Stomach (tissue), 8 donors: ENCODE measurements at regions not wholly inside any gene's neighbourhood (a gene's known extent, or its start where the extent isn't known, plus 50 kb on each side); places are given as distances from the start of the nearest gene placed in this dataset.

Experiments used
- DNase-seq, 2 donors: peaks; one replicate each; pipeline versions ENCODE4 v3.0.0 to v3.0.0-alpha.2; 2013 to 2019
- H3K27ac ChIP-seq, 5 donors: fragments of 200-600 bp in 4 of 5; sonication (generic) in 4 of 5; one replicate each; pipeline ENCODE4 v1.5.1; 2013 to 2019; ENCODE audit warnings: mild to moderate bottlenecking in 1 of 5, moderate library complexity in 1 of 5
- H3K27me3 ChIP-seq, 3 donors: fragments of 200-600 bp; sonication (generic); one replicate each; pipeline ENCODE4 v1.5.1; 2017 to 2019; ENCODE audit warnings: mixed run types in 1 of 3
- H3K36me3 ChIP-seq, 4 donors: fragments of 200-600 bp; sonication (generic); 1 replicate in 3 of 4; 2 replicates in 1 of 4; pipeline ENCODE4 v1.5.1; 2016 to 2019
- H3K4me1 ChIP-seq, 4 donors: fragments of 200-600 bp; sonication (generic); one replicate each; pipeline ENCODE4 v1.5.1; 2016 to 2019
- H3K4me3 ChIP-seq, 4 donors: fragments of 200-600 bp; sonication (generic) in 3 of 4; one replicate each; pipeline ENCODE4 v1.5.1; 2016 to 2019; ENCODE audit warnings: mild to moderate bottlenecking in 1 of 4
- H3K9me3 ChIP-seq, 4 donors: fragments of 200-600 bp; sonication (generic); one replicate each; pipeline ENCODE4 v1.5.1; 2016 to 2019
- EP300 ChIP-seq: sonication (generic); formaldehyde crosslinking; IDR thresholded peaks from one replicate; pipeline ENCODE4 v1.6.1; 2017; ENCODE audit warnings: antibody characterized with exemption
- POLR2A ChIP-seq, 4 donors: fragments of 450-650 bp; IDR thresholded peaks; one replicate each; pipeline ENCODE4 v1.6.1; 2016; ENCODE audit warnings: antibody characterized with exemption in 4 of 4, control low read depth in 2 of 4, mild to moderate bottlenecking in 1 of 4, moderate library complexity in 1 of 4
- POLR2AphosphoS5 ChIP-seq, 3 donors: sonication (generic); formaldehyde crosslinking; IDR thresholded peaks; one replicate each; pipeline ENCODE4 v1.6.1; 2016; ENCODE audit warnings: antibody characterized with exemption in 3 of 3
- WGBS, 5 donors: extraction: QIAGEN DNeasy Blood & Tissue Kit in 3 of 5; methylation state at CpG; one replicate each; pipeline versions ENCODE4 v1.1.5 to v1.1.7; 2013 to 2018; 5-methylcytosine and 5-hydroxymethylcytosine counted together
- intact Hi-C: fragments of 100-400 bp; cut with DNase I; formaldehyde crosslinking; loops from one replicate; pipeline ENCODE4 v1.15.1; 2023; ENCODE audit warnings: low total_unique reads
- TF ChIP-seq, protein P1 (sequence below), 7 experiments: fragments of 450-650 bp in 4 of 7; fragments of 200-600 bp in 3 of 7; sonication (generic) in 3 of 7; IDR thresholded peaks; one replicate each; pipeline ENCODE4 v1.5.1; 2016 to 2019; ENCODE audit warnings: antibody characterized with exemption in 7 of 7, control low read depth in 2 of 7, mild to moderate bottlenecking in 1 of 7
- donor health status: healthy with polysubstance abuse.
- donor health status: Bipolar disorder and iron deficiency.
- donor health status: healthy.

DNA sequence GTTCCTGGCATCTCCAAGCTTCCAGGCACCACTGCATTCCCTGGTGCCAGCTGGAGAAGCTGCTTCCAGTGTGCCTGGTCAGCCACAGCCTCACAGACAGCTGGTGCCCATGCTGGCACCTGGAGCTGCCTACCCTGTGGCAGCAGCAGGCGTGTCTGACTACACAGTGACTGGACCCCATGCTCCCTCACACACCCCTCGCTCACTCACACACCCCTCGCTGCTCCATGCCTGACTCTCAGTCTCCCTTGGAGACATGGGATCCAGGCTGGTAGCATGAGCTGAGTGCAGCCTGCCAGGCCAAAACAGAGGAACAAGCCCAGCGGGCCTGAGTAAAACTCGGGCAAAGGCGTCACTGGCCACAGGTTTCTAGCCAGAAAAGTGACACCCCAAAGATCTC lies 59.1 kb upstream of the SMIM36 start:
- H3K4me1 ChIP-seq = peaks cover 0 to 15% (median 0%) of the 10 kb centered on the region in 4 donors
- DNase-seq = no peak
- WGBS, 5 donors = 82 to 92% (median 88%) methylated on average over 6 of the region's 6 CpGs

DNA sequence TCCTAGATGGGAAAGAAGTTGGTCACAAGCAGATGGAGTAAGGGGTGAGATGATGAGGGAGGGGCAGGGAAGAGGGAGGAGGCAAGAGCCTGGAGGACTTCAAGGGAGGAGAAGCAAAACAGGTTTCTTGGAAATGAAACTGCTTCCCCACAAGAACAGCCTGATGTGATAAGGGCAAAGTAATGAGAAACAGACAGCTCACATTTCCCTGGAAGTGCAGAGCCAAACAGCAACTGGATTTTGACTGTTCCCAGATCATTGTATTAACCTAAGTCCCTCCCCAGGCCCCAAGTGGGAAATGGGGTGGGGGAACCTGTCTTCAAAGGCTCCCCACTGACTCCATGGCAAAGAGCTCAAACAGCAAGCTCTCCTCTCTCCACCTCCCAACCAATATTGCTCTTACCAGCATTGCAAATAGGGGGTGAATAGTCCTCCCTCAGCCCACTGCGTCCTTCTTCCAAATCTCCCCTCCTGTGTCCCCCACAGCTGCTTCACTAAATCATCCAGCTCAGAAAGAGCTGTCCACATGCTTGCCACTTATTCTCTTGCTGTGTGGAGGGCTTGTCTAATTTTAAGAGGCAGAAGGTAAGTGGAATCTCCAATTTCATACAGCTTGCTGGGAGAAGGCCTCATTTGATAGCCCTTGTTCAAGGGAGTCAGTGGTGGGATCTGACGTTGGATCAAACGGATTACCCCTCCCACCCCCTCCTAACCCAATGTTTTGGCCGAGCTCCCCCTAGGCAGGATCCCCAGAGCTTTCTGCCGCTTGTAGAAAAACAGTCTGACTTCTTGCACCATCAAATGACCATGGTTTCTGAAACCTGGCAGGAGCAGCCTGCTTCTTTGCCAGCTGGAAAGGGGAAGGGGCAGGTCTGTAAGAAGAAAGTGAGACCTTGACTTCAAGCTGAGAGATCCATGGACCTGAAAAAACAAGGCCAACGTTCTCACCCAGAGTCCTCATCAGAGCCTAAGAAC lies 56.3 kb upstream of the SMIM36 start:
- Histone ChIP-seq H3K9me3 (no peaks in the 10 kb centered on the region), H3K27ac (peak overlapping the region in 4 of 5 donors; percentile 1 to 65 (median 48)), H3K4me1 (peaks cover 0 to 24% (median 0%) of the 10 kb centered on the region in 4 donors), H3K27me3 (peaks cover 0 to 6% (median 0%) of the 10 kb centered on the region in 3 donors), H3K4me3 (no peak overlapping the region), H3K36me3 (no peaks in the 10 kb centered on the region)
- intact Hi-C loops = no loop called here
- WGBS, 5 donors = 30 to 44% (median 35%) methylated on average over 6 of the region's 6 CpGs
- DNase-seq = peak in 1 of 2 donors; percentile 57
- TF ChIP-seq POLR2AphosphoS5 (IDR thresholded peaks at IDR 0.05) = peak in 1 of 3 donors; percentile 31
- TF ChIP-seq EP300 = no peak

More for the DNA sequence above, 59.1 kb upstream of the SMIM36 start:
- TF ChIP-seq POLR2A (IDR thresholded peaks at IDR 0.05) (no peak), POLR2AphosphoS5 (IDR thresholded peaks at IDR 0.05) (no peak), EP300 (no peak)
- TF ChIP-seq, protein P1, sequence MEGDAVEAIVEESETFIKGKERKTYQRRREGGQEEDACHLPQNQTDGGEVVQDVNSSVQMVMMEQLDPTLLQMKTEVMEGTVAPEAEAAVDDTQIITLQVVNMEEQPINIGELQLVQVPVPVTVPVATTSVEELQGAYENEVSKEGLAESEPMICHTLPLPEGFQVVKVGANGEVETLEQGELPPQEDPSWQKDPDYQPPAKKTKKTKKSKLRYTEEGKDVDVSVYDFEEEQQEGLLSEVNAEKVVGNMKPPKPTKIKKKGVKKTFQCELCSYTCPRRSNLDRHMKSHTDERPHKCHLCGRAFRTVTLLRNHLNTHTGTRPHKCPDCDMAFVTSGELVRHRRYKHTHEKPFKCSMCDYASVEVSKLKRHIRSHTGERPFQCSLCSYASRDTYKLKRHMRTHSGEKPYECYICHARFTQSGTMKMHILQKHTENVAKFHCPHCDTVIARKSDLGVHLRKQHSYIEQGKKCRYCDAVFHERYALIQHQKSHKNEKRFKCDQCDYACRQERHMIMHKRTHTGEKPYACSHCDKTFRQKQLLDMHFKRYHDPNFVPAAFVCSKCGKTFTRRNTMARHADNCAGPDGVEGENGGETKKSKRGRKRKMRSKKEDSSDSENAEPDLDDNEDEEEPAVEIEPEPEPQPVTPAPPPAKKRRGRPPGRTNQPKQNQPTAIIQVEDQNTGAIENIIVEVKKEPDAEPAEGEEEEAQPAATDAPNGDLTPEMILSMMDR (IDR thresholded peaks at IDR 0.05) = no peak
- H3K27ac ChIP-seq = no peak overlapping the region
- no peaks in the 10 kb centered on the region for H3K9me3 ChIP-seq
- no peak overlapping the region for H3K4me3 ChIP-seq
- H3K27me3 ChIP-seq = peaks cover 0 to 6% (median 0%) of the 10 kb centered on the region in 3 donors
- intact Hi-C loops = no loop called here
- no peaks in the 10 kb centered on the region for H3K36me3 ChIP-seq

DNA sequence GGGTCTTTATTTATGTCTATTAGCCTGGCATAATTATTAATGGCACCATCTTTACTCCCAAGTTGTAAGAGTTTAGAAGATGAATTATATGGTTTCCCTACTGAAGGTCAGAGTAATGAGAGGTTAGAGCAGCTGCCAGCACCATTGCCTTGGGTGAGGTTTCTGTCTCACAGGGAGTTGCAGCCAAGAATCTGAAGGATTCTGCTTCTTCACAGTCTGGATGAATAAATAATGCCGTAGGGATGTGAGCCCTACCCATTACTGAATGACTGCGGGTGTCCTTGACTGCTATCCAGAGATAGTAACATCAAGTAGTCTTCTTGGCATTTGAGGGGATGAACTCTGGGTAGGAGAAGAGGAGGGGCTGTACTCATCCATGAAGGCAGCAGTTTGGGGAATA lies 52.8 kb upstream of the SMIM36 start:
- H3K27me3 ChIP-seq = no peaks in the 10 kb centered on the region
- intact Hi-C loops = no loop called here
- no peak overlapping the region for H3K27ac ChIP-seq
- H3K9me3 ChIP-seq = no peaks in the 10 kb centered on the region
- no peak overlapping the region for H3K4me3 ChIP-seq
- H3K36me3 ChIP-seq = no peaks in the 10 kb centered on the region
- 44 to 81% (median 74%) methylated on average over 2 of the region's 2 CpGs for WGBS, 5 donors
- H3K4me1 ChIP-seq = peaks cover 0 to 24% (median 0%) of the 10 kb centered on the region in 4 donors
- TF ChIP-seq EP300 (no peak), POLR2A (IDR thresholded peaks at IDR 0.05) (no peak), POLR2AphosphoS5 (IDR thresholded peaks at IDR 0.05) (no peak)
- TF ChIP-seq, protein P1 (IDR thresholded peaks at IDR 0.05) = no peak
- no peak for DNase-seq

DNA sequence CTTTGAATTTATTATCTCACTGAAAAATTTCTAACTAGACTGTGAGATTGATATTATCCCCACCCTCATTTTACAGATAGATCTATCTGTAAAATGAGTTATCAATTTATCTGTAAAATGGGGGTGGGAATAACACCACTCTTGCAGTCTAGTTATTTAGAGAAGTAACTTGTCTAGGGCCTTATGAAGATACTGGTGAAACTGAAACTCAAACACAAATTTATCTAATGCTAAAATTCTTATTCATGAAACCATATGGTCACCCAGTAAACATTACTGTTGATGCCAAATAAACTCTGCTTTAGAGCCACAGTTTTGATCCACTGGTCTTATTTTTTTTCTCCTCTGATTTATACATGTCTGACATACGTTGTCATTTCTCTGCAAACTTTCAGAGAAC lies 52.1 kb upstream of the SMIM36 start:
- WGBS, 5 donors = 52 to 76% (median 66%) methylated on average over 1 of the region's 1 CpG
- H3K9me3 ChIP-seq = no peaks in the 10 kb centered on the region
- H3K4me3 ChIP-seq = no peak overlapping the region
- H3K4me1 ChIP-seq = peaks cover 0 to 24% (median 0%) of the 10 kb centered on the region in 4 donors
- no peaks in the 10 kb centered on the region for H3K27me3 ChIP-seq
- intact Hi-C loops = no loop called here
- DNase-seq = no peak
- no peak overlapping the region for H3K27ac ChIP-seq
- no peak for TF ChIP-seq POLR2A (IDR thresholded peaks at IDR 0.05)
- TF ChIP-seq, protein P1 (IDR thresholded peaks at IDR 0.05) = no peak
- TF ChIP-seq EP300 = no peak
- no peak for TF ChIP-seq POLR2AphosphoS5 (IDR thresholded peaks at IDR 0.05)
- no peaks in the 10 kb centered on the region for H3K36me3 ChIP-seq
